Breast epithelium (tissue), 3 donors: ENCODE measurements at regions not wholly inside any gene's neighbourhood (a gene's known extent, or its start where the extent isn't known, plus 50 kb on each side); places are given as distances from the start of the nearest gene placed in this dataset.

Experiments used
- POLR2A ChIP-seq: fragments of 450-650 bp; IDR thresholded peaks from one replicate; pipeline ENCODE4 v1.6.1; 2016; ENCODE audit warnings: antibody characterized with exemption, mild to moderate bottlenecking, moderate library complexity
- POLR2AphosphoS5 ChIP-seq, 3 donors: sonication (generic); formaldehyde crosslinking; IDR thresholded peaks; one replicate each; pipeline ENCODE4 v1.6.1; 2017; ENCODE audit warnings: antibody characterized with exemption in 3 of 3
- TF ChIP-seq, protein P1 (sequence below), 3 donors: fragments of 450-650 bp; IDR thresholded peaks; one replicate each; pipeline ENCODE4 v1.5.1; 2016 to 2017; ENCODE audit warnings: antibody characterized with exemption in 3 of 3, mild to moderate bottlenecking in 3 of 3, moderate library complexity in 3 of 3

DNA sequence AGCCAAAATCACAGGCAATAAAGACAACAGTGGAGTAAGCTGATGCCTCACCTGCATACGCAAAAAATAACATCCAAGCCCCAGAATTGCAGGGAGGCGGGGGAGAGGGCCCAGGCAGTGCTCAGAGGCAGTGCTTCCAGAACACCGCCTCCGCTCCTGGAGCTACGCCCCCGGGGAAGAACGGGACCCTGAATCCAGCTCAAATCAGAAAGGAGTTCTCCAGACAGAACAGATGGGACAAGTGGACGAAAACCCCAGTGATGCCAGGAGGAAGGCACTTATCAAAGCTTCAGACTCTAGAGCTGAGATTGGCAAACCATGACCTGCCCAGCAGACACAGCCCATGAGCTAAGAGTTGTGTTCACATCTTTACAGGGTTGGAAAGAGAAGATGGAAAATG is 683.9 kb downstream of the TBC1D22A start:
- TF ChIP-seq, protein P1, sequence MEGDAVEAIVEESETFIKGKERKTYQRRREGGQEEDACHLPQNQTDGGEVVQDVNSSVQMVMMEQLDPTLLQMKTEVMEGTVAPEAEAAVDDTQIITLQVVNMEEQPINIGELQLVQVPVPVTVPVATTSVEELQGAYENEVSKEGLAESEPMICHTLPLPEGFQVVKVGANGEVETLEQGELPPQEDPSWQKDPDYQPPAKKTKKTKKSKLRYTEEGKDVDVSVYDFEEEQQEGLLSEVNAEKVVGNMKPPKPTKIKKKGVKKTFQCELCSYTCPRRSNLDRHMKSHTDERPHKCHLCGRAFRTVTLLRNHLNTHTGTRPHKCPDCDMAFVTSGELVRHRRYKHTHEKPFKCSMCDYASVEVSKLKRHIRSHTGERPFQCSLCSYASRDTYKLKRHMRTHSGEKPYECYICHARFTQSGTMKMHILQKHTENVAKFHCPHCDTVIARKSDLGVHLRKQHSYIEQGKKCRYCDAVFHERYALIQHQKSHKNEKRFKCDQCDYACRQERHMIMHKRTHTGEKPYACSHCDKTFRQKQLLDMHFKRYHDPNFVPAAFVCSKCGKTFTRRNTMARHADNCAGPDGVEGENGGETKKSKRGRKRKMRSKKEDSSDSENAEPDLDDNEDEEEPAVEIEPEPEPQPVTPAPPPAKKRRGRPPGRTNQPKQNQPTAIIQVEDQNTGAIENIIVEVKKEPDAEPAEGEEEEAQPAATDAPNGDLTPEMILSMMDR (IDR thresholded peaks at IDR 0.05), result no peak
- TF ChIP-seq POLR2A, result no peak
- TF ChIP-seq POLR2AphosphoS5 (IDR thresholded peaks at IDR 0.05), result no peak
